Endodermal cell (in vitro differentiated cells): ENCODE measurements at regions not wholly inside any gene's neighbourhood (a gene's known extent, or its start where the extent isn't known, plus 50 kb on each side); places are given as distances from the start of the nearest gene placed in this dataset.
"Not testable (repeated sequence)": the region's sequence is repeated elsewhere in the genome, so short reads cannot be mapped to it uniquely, and the experiment has no call there.

ENCODE experiments used
- DNase-seq: peaks from one replicate; pipeline ENCODE4 v3.0.0-alpha.2; 2017
- H3K27ac ChIP-seq: 2 replicates; pipeline ENCODE4 v1.5.1; 2013; ENCODE audit warnings: mild to moderate bottlenecking, low read depth, low read length, moderate library complexity
- H3K27me3 ChIP-seq: 2 replicates; pipeline ENCODE4 v1.6.1; 2013; ENCODE audit warnings: mild to moderate bottlenecking, low read length, moderate library complexity; ENCODE audit not compliant: insufficient read depth, control insufficient read depth, poor library complexity, severe bottlenecking
- H3K36me3 ChIP-seq: 2 replicates; pipeline ENCODE4 v1.7.0; 2013; ENCODE audit warnings: mild to moderate bottlenecking, low read length, moderate library complexity; ENCODE audit not compliant: control insufficient read depth, insufficient read depth
- H3K4me1 ChIP-seq: one replicate; pipeline ENCODE4 v1.7.0; 2013; ENCODE audit warnings: low read length; ENCODE audit not compliant: control insufficient read depth, insufficient read depth
- H3K4me3 ChIP-seq: 2 replicates; pipeline ENCODE4 v1.5.1; 2013; ENCODE audit warnings: mild to moderate bottlenecking, low read length, moderate library complexity
- H3K9ac ChIP-seq: 2 replicates; pipeline ENCODE4 v1.6.1; 2013; ENCODE audit warnings: mild to moderate bottlenecking, low read length, moderate library complexity; ENCODE audit not compliant: poor library complexity, severe bottlenecking; ENCODE audit errors: extremely low read depth
- H3K9me3 ChIP-seq: 2 replicates; pipeline ENCODE4 v1.6.1; 2013; ENCODE audit warnings: mild to moderate bottlenecking, low read length, moderate library complexity; ENCODE audit not compliant: control insufficient read depth
- H3K27ac Mint-ChIP-seq: 2 replicates; pipeline ENCODE4 v1.8.0; 2020; ENCODE audit warnings: mixed read lengths
- H3K27me3 Mint-ChIP-seq: 2 replicates; pipeline ENCODE4 v1.8.0; 2021; ENCODE audit warnings: mild to moderate bottlenecking, mixed read lengths; ENCODE audit not compliant: insufficient read depth
- H3K36me3 Mint-ChIP-seq: 2 replicates; pipeline ENCODE4 v1.8.0; 2020; ENCODE audit warnings: low read depth, mixed read lengths
- H3K4me1 Mint-ChIP-seq: 2 replicates; pipeline ENCODE4 v1.8.0; 2020; ENCODE audit warnings: mixed read lengths
- H3K4me3 Mint-ChIP-seq: 2 replicates; pipeline ENCODE4 v1.8.0; 2020; ENCODE audit warnings: mild to moderate bottlenecking, moderate library complexity, mixed read lengths
- H3K9me3 Mint-ChIP-seq: 2 replicates; pipeline ENCODE4 v1.8.0; 2020; ENCODE audit warnings: mild to moderate bottlenecking, mixed read lengths
- CTCF ChIP-seq: fragments of 200-600 bp; sonication (generic); conservative IDR thresholded peaks from 2 replicates; pipeline ENCODE4 v1.5.0; 2021; ENCODE audit warnings: antibody characterized with exemption, mild to moderate bottlenecking
- whole genome bisulfite sequencing, 2 experiments: methylation state at CpG; one replicate each; pipeline versions ENCODE4 v1.1.5 to v1.1.7; 2013; ENCODE audit warnings: missing lambda C conversion rate in 2 of 2, mixed read lengths in 1 of 2; ENCODE audit not compliant: insufficient coverage in 1 of 2, insufficient read length in 1 of 2; 5-methylcytosine and 5-hydroxymethylcytosine counted together

- Histone ChIP-seq H3K4me3 (no peak overlapping the region), H3K4me1 (no peaks in the 10 kb centered on the region), H3K27me3 (no peaks in the 10 kb centered on the region), H3K9ac (no peak overlapping the region), H3K27ac (no peak overlapping the region), H3K9me3 (peaks cover 30% of the 10 kb centered on the region), H3K36me3 (no peaks in the 10 kb centered on the region)
- H3K4me3 Mint-ChIP-seq, result no peak overlapping the region
- WGBS, 2 experiments, result 50 to 58% methylated on average over 1 to 2 of the region's 3 CpGs
- no peak for TF ChIP-seq CTCF
- no peak overlapping the region for H3K27ac Mint-ChIP-seq
- DNase-seq, result no peak
- no peaks in the 10 kb centered on the region for H3K36me3 Mint-ChIP-seq
- no peaks in the 10 kb centered on the region for H3K4me1 Mint-ChIP-seq
- no peaks in the 10 kb centered on the region for H3K27me3 Mint-ChIP-seq
- peaks cover 31% of the 10 kb centered on the region for H3K9me3 Mint-ChIP-seq
These were observed 133.6 kb upstream of the VAMP7 start for GRCh38 chrX:155747520-155747919.

GRCh38 chrX:155745792-155746191 lies 133.0 kb upstream of the TMLHE start:
- no peak overlapping the region for H3K27ac ChIP-seq
- Mint-ChIP-seq H3K9me3 (peaks cover 45% of the 10 kb centered on the region), H3K27me3 (no peaks in the 10 kb centered on the region), H3K27ac (no peak overlapping the region), H3K4me1 (no peaks in the 10 kb centered on the region), H3K4me3 (no peak overlapping the region), H3K36me3 (no peaks in the 10 kb centered on the region)
- no peak for TF ChIP-seq CTCF
- WGBS, 2 experiments, result 91% methylated on average over 2 of the region's 2 CpGs; no CpG with 5 or more reads in 1 of the 2 experiments
- no peak overlapping the region for H3K9ac ChIP-seq
- H3K9me3 ChIP-seq, result peaks cover 39% of the 10 kb centered on the region
- H3K36me3 ChIP-seq, result no peaks in the 10 kb centered on the region
- DNase-seq, result no peak
- H3K4me1 ChIP-seq, result no peaks in the 10 kb centered on the region
- H3K4me3 ChIP-seq, result no peak overlapping the region
- H3K27me3 ChIP-seq, result no peaks in the 10 kb centered on the region

- DNase-seq, result no peak
- H3K36me3 Mint-ChIP-seq, result peaks cover 2% of the 10 kb centered on the region
- no peak overlapping the region for H3K4me3 ChIP-seq
- H3K27me3 Mint-ChIP-seq, result no peaks in the 10 kb centered on the region
- H3K4me1 ChIP-seq, result no peaks in the 10 kb centered on the region
- no peak overlapping the region for H3K27ac Mint-ChIP-seq
- H3K4me1 Mint-ChIP-seq, result no peaks in the 10 kb centered on the region
- peaks cover 52% of the 10 kb centered on the region for H3K9me3 Mint-ChIP-seq
- peaks cover 45% of the 10 kb centered on the region for H3K9me3 ChIP-seq
- no peak overlapping the region for H3K9ac ChIP-seq
- H3K27ac ChIP-seq, result no peak overlapping the region
- no peaks in the 10 kb centered on the region for H3K27me3 ChIP-seq
- WGBS, 2 experiments, result 81% methylated on average over 2 of the region's 2 CpGs; no CpG with 5 or more reads in 1 of the 2 experiments
- no peaks in the 10 kb centered on the region for H3K36me3 ChIP-seq
- no peak for TF ChIP-seq CTCF
- H3K4me3 Mint-ChIP-seq, result no peak overlapping the region
These were observed 131.8 kb upstream of the TMLHE start for GRCh38 chrX:155744534-155744933.

- 81 to 87% methylated on average over 3 to 5 of the region's 5 CpGs for WGBS, 2 experiments
- not testable (repeated sequence) for H3K27ac ChIP-seq, H3K36me3 ChIP-seq, H3K27ac Mint-ChIP-seq, H3K27me3 Mint-ChIP-seq, H3K4me3 Mint-ChIP-seq, H3K36me3 Mint-ChIP-seq, H3K9me3 ChIP-seq, DNase-seq, H3K9ac ChIP-seq, H3K4me1 Mint-ChIP-seq, H3K4me3 ChIP-seq, H3K4me1 ChIP-seq, H3K27me3 ChIP-seq
- peaks cover 60% of the 10 kb centered on the region for H3K9me3 Mint-ChIP-seq
These were observed 115.6 kb upstream of the TMLHE start for GRCh38 chrX:155728335-155728734.
